ENCODE measurements at regions not wholly inside any gene's neighbourhood (a gene's known extent, or its start where the extent isn't known, plus 50 kb on each side); places are given as distances from the start of the nearest gene placed in this dataset.

- Mint-ChIP-seq H3K4me3 (peak overlapping the region in 1 of 8 donors; percentile 63), H3K27ac (no peak overlapping the region)
Observed at GRCh38 chr13:111404746-111405145, 84.3 kb downstream of the TEX29 start.

GRCh38 chr13:111406636-111407035 is 86.2 kb downstream of the TEX29 start:
- peak overlapping the region in 1 of 6 donors; percentile 61 for H3K27ac Mint-ChIP-seq
- no peak for ATAC-seq (ENCODE audit: low read depth in 2 of 2)

More at GRCh38 chr13:111404746-111405145, 84.3 kb downstream of the TEX29 start:
- no peaks in the 10 kb centered on the region for H3K4me1 Mint-ChIP-seq
- peaks cover 0 to 2% (median 0%) of the 10 kb centered on the region in 7 donors for H3K9me3 Mint-ChIP-seq
- no peaks in the 10 kb centered on the region for H3K36me3 Mint-ChIP-seq
- ATAC-seq (ENCODE audit: low read depth in 2 of 2) (no peak), DNase-seq (no peak)
- peaks cover 7 to 19% (median 8%) of the 10 kb centered on the region in 3 donors for H3K27me3 Mint-ChIP-seq

GRCh38 chr13:111407381-111408131 is 87.1 kb downstream of the TEX29 start:
- no peak for DNase-seq
- Mint-ChIP-seq H3K4me3 (peak overlapping the region in 1 of 8 donors; percentile 68), H3K9me3 (no peaks in the 10 kb centered on the region), H3K36me3 (no peaks in the 10 kb centered on the region), H3K4me1 (no peaks in the 10 kb centered on the region), H3K27ac (no peak overlapping the region), H3K27me3 (peaks cover 7 to 28% (median 17%) of the 10 kb centered on the region in 3 donors)
- ATAC-seq (ENCODE audit: low read depth in 2 of 2), result no peak

More at GRCh38 chr13:111406636-111407035, 86.2 kb downstream of the TEX29 start:
- DNase-seq, result no peak
- Mint-ChIP-seq H3K4me3 (no peak overlapping the region), H3K27me3 (peaks cover 7 to 24% (median 9%) of the 10 kb centered on the region in 3 donors), H3K36me3 (no peaks in the 10 kb centered on the region), H3K9me3 (peaks cover 0 to 1% (median 0%) of the 10 kb centered on the region in 7 donors), H3K4me1 (no peaks in the 10 kb centered on the region)

GRCh38 chr13:111409413-111409812 is 89.0 kb downstream of the TEX29 start:
- DNase-seq (no peak), ATAC-seq (ENCODE audit: low read depth in 2 of 2) (no peak)
- no peaks in the 10 kb centered on the region for H3K36me3 Mint-ChIP-seq
- no peak overlapping the region for H3K4me3 Mint-ChIP-seq
- H3K27me3 Mint-ChIP-seq, result peaks cover 7 to 32% (median 17%) of the 10 kb centered on the region in 3 donors
- H3K9me3 Mint-ChIP-seq, result no peaks in the 10 kb centered on the region
- H3K4me1 Mint-ChIP-seq, result no peaks in the 10 kb centered on the region
- H3K27ac Mint-ChIP-seq, result no peak overlapping the region

GRCh38 chr13:111410232-111411021 is 90.0 kb downstream of the TEX29 start:
- DNase-seq, result no peak
- H3K27me3 Mint-ChIP-seq, result peaks cover 11 to 37% (median 11%) of the 10 kb centered on the region in 3 donors
- H3K27ac Mint-ChIP-seq, result no peak overlapping the region
- H3K9me3 Mint-ChIP-seq, result no peaks in the 10 kb centered on the region
- no peak overlapping the region for H3K4me3 Mint-ChIP-seq
- H3K36me3 Mint-ChIP-seq, result no peaks in the 10 kb centered on the region
- no peaks in the 10 kb centered on the region for H3K4me1 Mint-ChIP-seq
- no peak for ATAC-seq (ENCODE audit: low read depth in 2 of 2)

GRCh38 chr13:111411151-111411858 is 90.9 kb downstream of the TEX29 start:
- ATAC-seq (ENCODE audit: low read depth in 2 of 2) (no peak), DNase-seq (no peak)
- Mint-ChIP-seq H3K4me1 (no peaks in the 10 kb centered on the region), H3K36me3 (no peaks in the 10 kb centered on the region), H3K27me3 (peaks cover 9 to 39% (median 11%) of the 10 kb centered on the region in 3 donors), H3K27ac (no peak overlapping the region), H3K4me3 (no peak overlapping the region), H3K9me3 (no peaks in the 10 kb centered on the region)

- H3K4me1 Mint-ChIP-seq, result no peaks in the 10 kb centered on the region
- H3K27ac Mint-ChIP-seq, result no peak overlapping the region
- H3K9me3 Mint-ChIP-seq, result no peaks in the 10 kb centered on the region
- ATAC-seq (ENCODE audit: low read depth in 2 of 2) (no peak), DNase-seq (no peak)
- H3K4me3 Mint-ChIP-seq, result no peak overlapping the region
- peaks cover 11 to 46% (median 15%) of the 10 kb centered on the region in 3 donors for H3K27me3 Mint-ChIP-seq
- no peaks in the 10 kb centered on the region for H3K36me3 Mint-ChIP-seq
Observed at GRCh38 chr13:111411919-111412650, 91.6 kb downstream of the TEX29 start.

GRCh38 chr13:111413407-111414187 is 93.2 kb downstream of the TEX29 start:
- H3K27ac Mint-ChIP-seq, result no peak overlapping the region
- no peak for DNase-seq
- H3K27me3 Mint-ChIP-seq, result peaks cover 9 to 46% (median 22%) of the 10 kb centered on the region in 3 donors
- no peaks in the 10 kb centered on the region for H3K9me3 Mint-ChIP-seq
- no peaks in the 10 kb centered on the region for H3K4me1 Mint-ChIP-seq
- ATAC-seq (ENCODE audit: low read depth in 2 of 2), result no peak
- H3K36me3 Mint-ChIP-seq, result no peaks in the 10 kb centered on the region
- no peak overlapping the region for H3K4me3 Mint-ChIP-seq

GRCh38 chr13:111414341-111414740 is 93.9 kb downstream of the TEX29 start:
- Mint-ChIP-seq H3K9me3 (no peaks in the 10 kb centered on the region), H3K27me3 (peaks cover 4 to 48% (median 30%) of the 10 kb centered on the region in 3 donors), H3K36me3 (no peaks in the 10 kb centered on the region), H3K27ac (no peak overlapping the region), H3K4me1 (no peaks in the 10 kb centered on the region), H3K4me3 (no peak overlapping the region)
- DNase-seq, result no peak
- ATAC-seq (ENCODE audit: low read depth in 2 of 2), result no peak

- Mint-ChIP-seq H3K27ac (no peak overlapping the region), H3K9me3 (no peaks in the 10 kb centered on the region), H3K4me3 (no peak overlapping the region), H3K27me3 (peaks cover 4 to 45% (median 30%) of the 10 kb centered on the region in 3 donors), H3K36me3 (no peaks in the 10 kb centered on the region), H3K4me1 (no peaks in the 10 kb centered on the region)
- DNase-seq, result no peak
- no peak for ATAC-seq (ENCODE audit: low read depth in 2 of 2)
Observed at GRCh38 chr13:111415246-111415645, 94.8 kb downstream of the TEX29 start.

- H3K4me3 Mint-ChIP-seq, result no peak overlapping the region
Observed at GRCh38 chr13:111415765-111416164, 95.3 kb downstream of the TEX29 start.

GRCh38 chr13:111418101-111418500 is 97.7 kb downstream of the TEX29 start:
- ATAC-seq (ENCODE audit: low read depth in 2 of 2) (no peak), DNase-seq (no peak)
- Mint-ChIP-seq H3K27ac (no peak overlapping the region), H3K4me1 (no peaks in the 10 kb centered on the region), H3K4me3 (no peak overlapping the region), H3K36me3 (no peaks in the 10 kb centered on the region), H3K27me3 (peaks cover 4 to 29% (median 28%) of the 10 kb centered on the region in 3 donors), H3K9me3 (no peaks in the 10 kb centered on the region)

More at GRCh38 chr13:111415765-111416164, 95.3 kb downstream of the TEX29 start:
- no peak for DNase-seq
- no peaks in the 10 kb centered on the region for H3K4me1 Mint-ChIP-seq
- no peaks in the 10 kb centered on the region for H3K9me3 Mint-ChIP-seq
- no peak for ATAC-seq (ENCODE audit: low read depth in 2 of 2)
- no peak overlapping the region for H3K27ac Mint-ChIP-seq
- no peaks in the 10 kb centered on the region for H3K36me3 Mint-ChIP-seq
- peaks cover 4 to 45% (median 30%) of the 10 kb centered on the region in 3 donors for H3K27me3 Mint-ChIP-seq
